Hepatocyte (in vitro differentiated cells): ENCODE measurements at regions not wholly inside any gene's neighbourhood (a gene's known extent, or its start where the extent isn't known, plus 50 kb on each side); places are given as distances from the start of the nearest gene placed in this dataset.

Experiments
- DNase-seq: peaks from one replicate; pipeline ENCODE4 v3.0.0-alpha.2; 2016; ENCODE audit warnings: low spot score
- H2AFZ ChIP-seq: fragments of 200-600 bp; sonication (generic); 2 replicates; pipeline ENCODE4 v1.6.0; 2016; ENCODE audit warnings: antibody characterized with exemption, mild to moderate bottlenecking
- H3K27ac ChIP-seq: fragments of 200-600 bp; sonication (generic); 2 replicates; pipeline ENCODE4 v1.5.1; 2016; ENCODE audit warnings: mild to moderate bottlenecking
- H3K27me3 ChIP-seq: fragments of 200-600 bp; sonication (generic); 2 replicates; pipeline ENCODE4 v1.6.1; 2016
- H3K36me3 ChIP-seq: fragments of 200-600 bp; sonication (generic); replicated peaks from 2 replicates; pipeline ENCODE4 v1.5.1; 2016; ENCODE audit warnings: low read depth; ENCODE audit not compliant: insufficient read depth
- H3K4me1 ChIP-seq: fragments of 200-600 bp; sonication (generic); 2 replicates; pipeline ENCODE4 v1.5.1; 2016; ENCODE audit warnings: mild to moderate bottlenecking, moderate library complexity; ENCODE audit not compliant: insufficient read depth
- H3K4me2 ChIP-seq: fragments of 200-600 bp; sonication (generic); 2 replicates; pipeline ENCODE4 v1.6.0; 2016
- H3K4me3 ChIP-seq: fragments of 200-600 bp; sonication (generic); 2 replicates; pipeline ENCODE4 v1.5.1; 2016; ENCODE audit warnings: mild to moderate bottlenecking
- H3K79me2 ChIP-seq: fragments of 200-600 bp; sonication (generic); 2 replicates; pipeline ENCODE4 v1.6.0; 2017; ENCODE audit warnings: mild to moderate bottlenecking
- H3K9me2 ChIP-seq: fragments of 200-600 bp; sonication (generic); replicated peaks from 2 replicates; pipeline ENCODE4 v1.6.0; 2017; ENCODE audit warnings: mild to moderate bottlenecking; ENCODE audit not compliant: insufficient read depth
- H3K9me3 ChIP-seq: fragments of 200-600 bp; sonication (generic); 2 replicates; pipeline ENCODE4 v1.5.1; 2016; ENCODE audit warnings: low read depth, mild to moderate bottlenecking
- H4K20me1 ChIP-seq: fragments of 200-600 bp; sonication (generic); 2 replicates; pipeline ENCODE4 v1.6.0; 2016; ENCODE audit warnings: mild to moderate bottlenecking; ENCODE audit not compliant: insufficient read depth, poor library complexity, severe bottlenecking
- EZH2 ChIP-seq: fragments of 200-600 bp; sonication (generic); IDR thresholded peaks from 2 replicates; pipeline ENCODE4 v1.6.1; 2016; ENCODE audit warnings: antibody characterized with exemption, mild to moderate bottlenecking, borderline replicate concordance
- EZH2phosphoT487 ChIP-seq: fragments of 200-600 bp; sonication (generic); IDR thresholded peaks from one replicate; pipeline ENCODE4 v1.6.1; 2018; ENCODE audit warnings: antibody characterized with exemption, mild to moderate bottlenecking, low read depth, moderate library complexity; ENCODE audit not compliant: unreplicated experiment, severe bottlenecking
- WGBS: methylation state at CpG from one replicate; pipeline ENCODE4 v1.1.6; 2016; ENCODE audit warnings: low lambda C conversion rate; ENCODE audit errors: missing lambda C conversion rate; 5-methylcytosine and 5-hydroxymethylcytosine counted together
- TF ChIP-seq, protein P1 (sequence below): fragments of 200-600 bp; sonication (generic); IDR thresholded peaks from 2 replicates; pipeline ENCODE4 v1.5.1; 2016; ENCODE audit warnings: antibody characterized with exemption, mild to moderate bottlenecking; ENCODE audit not compliant: poor library complexity

GRCh38 chr1:81578867-81579266 lies 221.9 kb upstream of the ADGRL2 start:
- H3K27ac ChIP-seq = no peak overlapping the region
- no peaks in the 10 kb centered on the region for H3K27me3 ChIP-seq
- no peak for DNase-seq
- H3K4me3 ChIP-seq = no peak overlapping the region
- H3K4me2 ChIP-seq = no peak overlapping the region
- no peak for TF ChIP-seq EZH2phosphoT487
- TF ChIP-seq EZH2 = no peak
- TF ChIP-seq, protein P1, sequence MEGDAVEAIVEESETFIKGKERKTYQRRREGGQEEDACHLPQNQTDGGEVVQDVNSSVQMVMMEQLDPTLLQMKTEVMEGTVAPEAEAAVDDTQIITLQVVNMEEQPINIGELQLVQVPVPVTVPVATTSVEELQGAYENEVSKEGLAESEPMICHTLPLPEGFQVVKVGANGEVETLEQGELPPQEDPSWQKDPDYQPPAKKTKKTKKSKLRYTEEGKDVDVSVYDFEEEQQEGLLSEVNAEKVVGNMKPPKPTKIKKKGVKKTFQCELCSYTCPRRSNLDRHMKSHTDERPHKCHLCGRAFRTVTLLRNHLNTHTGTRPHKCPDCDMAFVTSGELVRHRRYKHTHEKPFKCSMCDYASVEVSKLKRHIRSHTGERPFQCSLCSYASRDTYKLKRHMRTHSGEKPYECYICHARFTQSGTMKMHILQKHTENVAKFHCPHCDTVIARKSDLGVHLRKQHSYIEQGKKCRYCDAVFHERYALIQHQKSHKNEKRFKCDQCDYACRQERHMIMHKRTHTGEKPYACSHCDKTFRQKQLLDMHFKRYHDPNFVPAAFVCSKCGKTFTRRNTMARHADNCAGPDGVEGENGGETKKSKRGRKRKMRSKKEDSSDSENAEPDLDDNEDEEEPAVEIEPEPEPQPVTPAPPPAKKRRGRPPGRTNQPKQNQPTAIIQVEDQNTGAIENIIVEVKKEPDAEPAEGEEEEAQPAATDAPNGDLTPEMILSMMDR = no peak
- H4K20me1 ChIP-seq = no peaks in the 10 kb centered on the region
- H2AFZ ChIP-seq = no peak overlapping the region
- no peaks in the 10 kb centered on the region for H3K79me2 ChIP-seq
- no peaks in the 10 kb centered on the region for H3K36me3 ChIP-seq
- H3K9me2 ChIP-seq = no peaks in the 10 kb centered on the region
- H3K9me3 ChIP-seq = no peaks in the 10 kb centered on the region
- peaks cover 4% of the 10 kb centered on the region for H3K4me1 ChIP-seq

DNA sequence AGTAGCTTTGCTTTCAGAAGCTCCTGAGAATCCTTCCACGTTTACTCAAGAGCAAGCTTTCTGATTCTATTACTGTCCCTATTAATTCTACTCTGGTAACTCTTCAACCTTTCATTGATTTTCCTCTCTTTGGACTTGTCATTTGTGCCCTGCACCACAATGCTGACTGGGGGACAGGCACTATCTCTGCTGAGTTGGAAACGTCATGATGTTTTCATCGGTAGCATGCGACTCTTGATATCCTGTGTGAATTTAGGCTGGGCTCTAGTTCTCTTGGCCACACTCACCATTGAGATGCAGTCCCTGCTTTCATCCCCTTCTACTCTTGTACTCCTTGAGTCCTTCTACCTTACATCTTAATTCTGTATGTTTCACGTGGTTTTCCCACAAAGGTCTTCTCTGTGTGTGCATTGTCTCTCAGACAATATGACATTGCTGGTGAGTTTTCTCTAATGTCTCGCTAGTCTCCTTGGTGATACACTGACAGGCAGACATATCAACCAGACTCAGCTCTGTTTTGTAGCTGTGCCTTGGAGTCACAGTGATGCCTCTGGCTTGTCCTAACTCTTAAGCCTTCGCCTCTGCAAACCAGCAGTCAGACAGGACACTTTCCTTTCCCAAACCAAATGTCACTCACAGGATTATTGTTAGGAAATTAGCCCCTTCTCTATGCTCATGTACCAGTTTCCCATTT lies 223.6 kb upstream of the ADGRL2 start:
- H3K9me2 ChIP-seq = no peaks in the 10 kb centered on the region
- H3K9me3 ChIP-seq = no peaks in the 10 kb centered on the region
- no peaks in the 10 kb centered on the region for H3K27me3 ChIP-seq
- no peak overlapping the region for H3K4me3 ChIP-seq
- no peaks in the 10 kb centered on the region for H4K20me1 ChIP-seq
- no peak overlapping the region for H3K4me2 ChIP-seq
- H3K27ac ChIP-seq = no peak overlapping the region
- no peak overlapping the region for H2AFZ ChIP-seq
- no peaks in the 10 kb centered on the region for H3K79me2 ChIP-seq
- WGBS = 90% methylated on average over 7 of the region's 7 CpGs
- H3K4me1 ChIP-seq = no peaks in the 10 kb centered on the region
- no peak for DNase-seq
- TF ChIP-seq, protein P1 = no peak
- TF ChIP-seq EZH2phosphoT487 = no peak
- TF ChIP-seq EZH2 = no peak
- no peaks in the 10 kb centered on the region for H3K36me3 ChIP-seq

GRCh38 chr1:81574408-81574807 lies 226.3 kb upstream of the ADGRL2 start:
- no peaks in the 10 kb centered on the region for H3K36me3 ChIP-seq
- 82% methylated on average over 2 of the region's 2 CpGs for WGBS
- H3K79me2 ChIP-seq = no peaks in the 10 kb centered on the region
- H3K4me1 ChIP-seq = no peaks in the 10 kb centered on the region
- TF ChIP-seq EZH2phosphoT487 (no peak), EZH2 (no peak)
- TF ChIP-seq, protein P1 = no peak
- no peak for DNase-seq
- no peak overlapping the region for H3K27ac ChIP-seq
- H3K9me3 ChIP-seq = no peaks in the 10 kb centered on the region
- no peaks in the 10 kb centered on the region for H4K20me1 ChIP-seq
- no peak overlapping the region for H2AFZ ChIP-seq
- no peaks in the 10 kb centered on the region for H3K9me2 ChIP-seq
- H3K27me3 ChIP-seq = no peaks in the 10 kb centered on the region
- H3K4me2 ChIP-seq = no peak overlapping the region
- no peak overlapping the region for H3K4me3 ChIP-seq

GRCh38 chr1:81573458-81573857 lies 227.3 kb upstream of the ADGRL2 start:
- no peaks in the 10 kb centered on the region for H3K4me1 ChIP-seq

More at GRCh38 chr1:81573458-81573857, 227.3 kb upstream of the ADGRL2 start:
- TF ChIP-seq, protein P1 = no peak
- TF ChIP-seq EZH2 (no peak), EZH2phosphoT487 (no peak)
- Histone ChIP-seq H3K36me3 (no peaks in the 10 kb centered on the region), H2AFZ (no peak overlapping the region), H4K20me1 (no peaks in the 10 kb centered on the region), H3K27ac (no peak overlapping the region), H3K4me3 (no peak overlapping the region), H3K9me3 (no peaks in the 10 kb centered on the region), H3K9me2 (no peaks in the 10 kb centered on the region), H3K4me2 (no peak overlapping the region), H3K27me3 (no peaks in the 10 kb centered on the region), H3K79me2 (no peaks in the 10 kb centered on the region)
- WGBS = 69% methylated on average over 2 of the region's 2 CpGs
- DNase-seq = no peak
